Urothelium cell line (cell line): ENCODE measurements at regions not wholly inside any gene's neighbourhood (a gene's known extent, or its start where the extent isn't known, plus 50 kb on each side); places are given as distances from the start of the nearest gene placed in this dataset.
"Not testable (repeated sequence)": the region's sequence is repeated elsewhere in the genome, so short reads cannot be mapped to it uniquely, and the experiment has no call there.

Source experiments
- DNase-seq: peaks from one replicate; pipeline ENCODE4 v3.0.0; 2011; ENCODE audit warnings: low spot score, mixed read lengths
- FAIRE-seq: peaks from 2 replicates; lab custom pipeline; 2011; peaks lifted over from hg19 to GRCh38; lab: Jason Lieb, UNC

DNA sequence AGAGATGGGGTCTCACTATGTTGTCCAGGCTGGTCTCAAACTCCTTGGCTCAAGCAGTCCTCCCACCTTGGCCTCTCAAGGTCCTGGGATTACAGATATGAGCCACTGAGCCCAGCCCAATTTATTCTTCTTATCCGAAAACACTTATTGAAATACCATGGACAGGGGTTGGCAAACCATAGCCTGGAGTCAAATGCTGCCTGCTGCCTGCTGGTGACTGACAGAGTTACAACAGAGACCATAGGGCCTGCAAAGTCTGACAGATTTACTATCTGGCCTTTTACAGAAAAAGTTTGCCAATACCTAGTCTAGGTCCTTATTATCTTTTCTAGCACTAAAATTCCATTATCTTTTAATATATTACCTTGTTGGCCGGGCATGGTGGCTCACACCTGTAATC is 87.1 kb upstream of the ZNF281 start:
- DNase-seq (no peak), FAIRE-seq (no peak)

DNA sequence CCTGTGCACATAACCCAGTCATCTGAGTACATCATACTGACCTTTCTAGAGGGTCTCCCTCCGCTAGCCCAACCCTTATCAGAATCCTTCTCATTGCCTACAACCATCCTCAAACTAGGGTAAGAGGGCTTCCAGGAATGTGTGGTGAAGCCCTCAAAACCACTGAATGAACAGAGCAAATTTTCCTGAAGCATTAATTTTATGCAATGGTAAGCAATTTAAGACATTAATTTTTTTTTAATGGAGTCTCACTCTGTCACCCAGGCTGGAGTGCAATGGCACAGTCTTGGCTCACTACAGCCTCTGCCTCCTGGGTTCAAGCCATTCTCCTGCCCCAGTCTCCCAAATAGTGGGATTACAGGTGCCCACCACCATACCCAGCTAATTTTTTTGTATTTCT is 86.1 kb upstream of the ZNF281 start:
- FAIRE-seq (no peak), DNase-seq (no peak)

DNA sequence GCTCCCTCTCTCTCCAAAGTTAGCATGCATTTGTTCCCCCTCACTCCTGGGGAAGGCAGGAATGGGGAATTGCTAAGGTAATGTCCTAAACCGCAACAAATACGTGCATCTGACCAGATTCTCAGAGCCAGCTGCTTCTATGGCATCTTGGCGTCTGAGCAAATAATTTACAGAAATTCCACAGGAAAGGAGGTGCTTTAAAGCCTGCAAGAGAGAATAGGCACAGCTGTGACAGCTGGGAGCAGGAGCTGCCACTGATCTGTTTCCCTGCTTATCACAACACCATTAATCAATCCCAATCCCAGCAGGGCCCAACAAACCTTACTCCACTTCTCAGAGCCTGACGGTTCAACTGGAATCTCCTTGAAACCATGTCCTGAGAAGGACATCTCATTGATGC is 83.5 kb upstream of the ZNF281 start:
- no peak for DNase-seq
- FAIRE-seq = no peak

DNA sequence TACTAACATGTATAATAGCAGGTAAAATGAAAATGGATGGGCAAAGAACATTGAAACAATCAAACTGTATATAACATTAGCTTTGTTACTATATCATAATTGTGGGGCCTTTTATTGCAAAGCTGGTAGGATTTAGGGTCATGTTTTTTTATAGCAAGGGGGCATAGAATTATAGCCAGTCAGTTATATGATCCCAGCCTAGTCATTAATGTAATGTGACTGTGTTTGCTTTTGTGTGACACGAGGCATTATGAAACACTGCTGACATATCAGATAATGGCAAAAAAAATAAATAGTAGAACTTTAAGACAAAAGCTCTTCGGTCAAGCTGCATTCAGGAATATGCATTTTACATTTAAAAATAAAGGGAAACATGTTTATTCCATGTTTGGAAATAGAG is 81.3 kb upstream of the ZNF281 start:
- no peak for DNase-seq
- no peak for FAIRE-seq

DNA sequence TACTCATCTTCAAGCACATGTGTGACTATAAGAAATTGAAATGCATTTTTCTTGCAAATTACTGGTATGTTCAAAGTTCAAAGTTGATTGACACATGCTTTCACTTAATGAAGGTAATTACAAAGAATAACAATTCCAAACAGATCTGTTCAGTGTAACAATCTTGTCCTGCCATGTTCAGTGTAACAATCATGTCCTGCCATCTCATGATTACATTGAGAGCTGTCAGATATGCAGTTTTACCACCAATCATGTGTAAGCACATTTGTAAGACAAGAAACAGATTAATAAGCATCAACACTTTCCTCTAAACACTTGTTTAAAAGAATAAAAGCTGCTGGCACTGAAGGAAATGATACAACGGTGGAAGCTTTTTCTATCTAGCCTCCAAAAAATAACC is 80.3 kb upstream of the ZNF281 start:
- FAIRE-seq (no peak), DNase-seq (no peak)

DNA sequence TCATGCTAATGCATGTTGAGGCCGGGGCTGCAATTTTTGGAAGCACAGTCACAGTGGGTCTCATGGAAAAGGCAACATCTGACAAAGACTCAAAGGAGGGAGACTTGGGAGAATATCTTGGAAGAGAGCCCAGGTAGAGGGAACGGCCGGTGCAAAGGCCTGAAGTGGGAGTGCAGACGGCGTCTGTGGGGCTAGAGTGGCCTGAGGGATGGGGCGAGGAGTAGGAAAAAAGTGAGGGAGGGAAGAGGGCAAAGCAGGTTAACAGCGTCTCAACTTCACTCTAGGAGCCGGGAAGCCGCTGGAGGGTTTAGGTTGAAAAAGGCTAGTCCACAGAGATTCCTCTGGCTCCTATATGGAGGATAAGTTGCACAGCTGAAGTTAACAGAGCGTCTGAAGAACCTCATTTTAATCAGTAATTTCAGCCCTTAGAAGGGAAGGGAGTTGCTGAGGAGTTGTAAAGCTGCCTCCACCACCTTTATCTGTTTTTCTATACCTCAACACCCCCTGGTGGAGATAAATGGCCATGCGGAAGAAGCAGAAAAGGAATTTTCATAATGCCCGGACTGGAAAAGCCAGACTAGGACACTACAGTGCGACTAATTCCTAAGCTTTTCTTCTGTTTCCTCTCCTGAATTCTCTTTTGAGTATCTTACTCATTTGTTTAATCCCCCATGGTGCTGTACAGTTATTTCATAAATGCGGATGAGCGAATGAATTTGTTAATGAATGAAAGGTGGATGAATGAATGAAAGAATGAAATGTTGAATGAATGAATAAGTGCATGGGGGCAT is 78.7 kb upstream of the ZNF281 start:
- FAIRE-seq = no peak
- DNase-seq = peak; percentile 71

DNA sequence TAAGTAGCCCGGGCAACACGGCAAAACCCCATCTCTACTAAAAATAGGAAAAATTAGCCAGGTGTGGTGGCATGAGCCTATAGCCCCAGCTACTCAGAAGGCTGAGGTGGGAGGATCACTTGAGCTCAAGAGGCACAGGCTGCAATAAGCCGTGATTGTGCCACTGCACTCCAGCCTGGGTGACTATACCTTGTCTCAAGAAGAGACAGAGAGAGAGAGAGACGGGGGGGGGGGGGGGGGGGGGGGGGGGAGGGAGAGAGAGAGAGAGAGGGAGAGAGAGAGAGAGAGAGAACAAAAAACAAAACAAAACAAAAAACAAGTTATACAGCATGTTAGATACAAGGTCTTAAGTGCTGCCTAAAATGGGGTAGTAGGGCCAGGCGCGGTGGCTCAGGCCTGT is 77.8 kb upstream of the ZNF281 start:
- DNase-seq = no peak
- FAIRE-seq = no peak

DNA sequence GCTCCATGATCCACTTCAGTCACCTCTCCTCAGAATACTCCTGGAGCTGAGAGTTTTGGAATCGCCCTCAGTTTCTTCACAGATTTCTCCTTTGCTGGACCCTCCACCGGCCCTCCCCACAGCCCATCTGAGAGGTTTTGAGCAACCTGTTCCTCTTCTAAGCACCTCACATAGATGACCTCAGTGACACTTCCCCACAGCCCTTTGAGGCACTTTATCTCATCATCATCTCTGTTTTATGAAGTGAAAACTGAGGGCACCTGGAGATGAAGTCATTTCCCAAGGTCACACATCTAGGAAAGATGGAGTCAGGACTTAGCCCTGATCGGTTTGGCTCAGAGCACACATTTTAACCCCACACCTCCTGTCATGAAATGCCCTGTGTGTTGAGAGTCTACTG is 76.8 kb upstream of the ZNF281 start:
- FAIRE-seq = no peak
- no peak for DNase-seq

DNA sequence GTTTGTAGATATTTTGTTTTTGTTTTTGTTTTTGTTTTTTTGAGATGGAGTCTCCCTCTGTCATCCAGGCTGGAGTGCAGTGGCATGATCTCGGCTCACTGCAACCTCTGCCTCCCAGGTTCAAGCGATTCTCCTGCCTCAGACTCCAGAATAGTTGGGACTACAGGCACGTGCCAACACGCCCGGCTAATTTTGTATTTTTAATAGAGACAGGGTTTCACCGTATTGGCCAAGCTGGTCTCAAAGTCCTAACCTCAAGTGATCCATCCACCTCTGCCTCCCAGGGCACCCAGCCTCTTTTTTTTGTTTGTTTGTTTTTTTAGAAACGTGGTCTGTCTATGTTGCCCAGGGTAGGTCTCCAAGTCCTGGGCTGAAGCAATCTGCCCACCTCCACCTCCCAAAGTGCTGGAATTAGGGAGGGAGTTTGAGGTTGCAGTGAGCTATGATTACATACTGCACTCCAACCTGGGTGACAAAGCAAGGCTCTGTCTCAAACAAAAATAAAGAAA is 74.7 kb upstream of the ZNF281 start:
- FAIRE-seq = not testable (repeated sequence)

DNA sequence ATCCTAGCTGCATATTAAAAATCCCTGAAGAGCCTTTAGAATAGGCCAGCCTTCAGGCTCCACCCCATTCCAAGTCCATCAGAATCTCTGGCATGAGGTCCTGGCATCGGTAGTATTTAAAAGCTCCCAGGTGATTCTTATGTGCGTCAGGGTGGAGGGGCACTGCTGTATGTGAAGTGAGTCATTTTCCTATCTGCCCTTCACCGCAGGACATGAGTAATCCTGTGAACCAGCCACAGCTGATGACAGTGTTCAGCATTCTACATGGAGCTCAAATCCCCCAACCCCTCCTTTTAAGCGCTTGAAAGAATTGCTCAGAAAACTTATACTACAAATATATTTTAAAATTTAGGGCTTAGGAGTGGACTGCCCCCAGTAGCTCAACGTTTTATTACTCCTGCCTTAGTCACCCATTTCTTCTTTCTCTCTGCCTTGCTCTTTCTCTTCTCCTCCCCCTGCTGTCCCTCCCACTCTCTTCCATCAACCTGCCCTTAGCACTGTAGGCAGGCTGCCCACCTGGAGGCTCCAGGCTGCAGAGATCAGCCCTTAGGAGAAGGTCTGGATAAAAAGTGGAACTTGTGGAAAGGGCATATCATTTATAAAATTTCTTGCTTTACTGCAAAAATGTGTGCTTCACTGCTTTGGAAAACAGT is 73.8 kb upstream of the ZNF281 start:
- peak; percentile 94 for DNase-seq
- no peak for FAIRE-seq

More for the DNA sequence above, 74.7 kb upstream of the ZNF281 start:
- DNase-seq = not testable (repeated sequence)

DNA sequence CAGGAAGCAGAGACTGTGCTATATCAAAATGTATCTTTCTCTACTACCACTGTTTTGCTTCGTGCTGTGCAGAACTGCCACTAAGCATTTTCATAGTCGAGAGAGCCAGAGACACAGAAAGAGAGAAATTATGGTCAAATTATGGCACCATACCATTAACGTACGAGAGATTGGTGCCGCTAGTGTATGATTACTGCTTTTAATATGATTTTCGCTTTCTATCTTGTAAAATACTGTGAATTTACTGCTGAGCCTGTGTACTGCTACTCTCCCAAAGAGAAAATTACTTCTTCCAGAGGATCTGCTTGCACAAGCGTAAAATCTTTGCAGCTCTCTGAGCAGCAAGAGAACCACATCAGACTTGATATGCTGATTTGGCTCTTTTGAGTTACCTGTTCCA is 71.1 kb upstream of the ZNF281 start:
- no peak for FAIRE-seq
- no peak for DNase-seq

DNA sequence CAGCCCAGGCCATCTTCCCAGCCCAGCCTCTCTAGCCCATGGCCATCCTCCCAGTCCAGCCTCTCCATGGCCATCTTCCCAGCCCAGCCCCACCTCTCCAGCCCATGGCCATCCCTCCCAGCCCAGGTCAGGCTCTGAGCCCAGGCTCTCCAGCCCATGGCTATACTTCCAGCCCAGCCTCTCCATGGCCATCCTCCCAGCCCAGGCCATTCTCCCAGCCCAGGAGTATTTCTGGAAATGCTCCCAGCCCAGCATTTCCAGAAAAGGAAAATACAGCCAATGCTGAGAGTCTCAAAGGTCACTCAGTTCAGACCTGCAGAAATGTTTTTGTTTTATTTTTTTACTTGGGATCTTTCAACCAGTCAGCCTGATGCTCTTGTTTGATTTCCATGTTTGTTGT is 70.0 kb upstream of the ZNF281 start:
- no peak for FAIRE-seq
- no peak for DNase-seq

DNA sequence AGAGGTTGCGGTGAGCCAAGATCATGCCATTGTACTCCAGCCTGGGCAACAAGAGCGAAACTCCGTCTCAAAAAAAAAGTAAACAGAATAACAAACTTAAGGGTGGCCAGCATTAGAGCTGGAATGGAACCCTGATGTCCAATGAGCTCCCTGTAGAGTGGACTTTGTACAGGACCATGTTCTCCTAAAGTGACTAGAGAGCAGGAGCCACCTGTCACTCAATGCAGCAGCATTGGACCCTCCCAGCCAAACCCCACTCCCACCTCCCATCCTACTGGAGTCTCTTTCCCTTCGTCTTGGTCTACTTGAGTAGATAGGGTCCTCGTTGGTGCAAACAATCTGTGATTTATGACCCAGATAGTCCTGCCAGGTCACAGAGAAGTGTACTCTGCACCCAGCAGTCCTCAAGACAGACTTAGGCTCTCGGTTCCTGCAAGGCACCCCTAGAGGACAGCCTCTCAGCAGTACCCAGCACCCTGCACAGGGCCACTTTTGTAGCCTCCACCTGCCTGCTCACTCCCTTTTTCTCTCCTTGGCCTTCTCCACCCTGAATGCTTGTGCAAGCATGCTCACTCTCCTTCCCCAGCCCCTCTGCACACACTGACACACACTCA is 69.2 kb upstream of the ZNF281 start:
- FAIRE-seq (no peak), DNase-seq (no peak)

DNA sequence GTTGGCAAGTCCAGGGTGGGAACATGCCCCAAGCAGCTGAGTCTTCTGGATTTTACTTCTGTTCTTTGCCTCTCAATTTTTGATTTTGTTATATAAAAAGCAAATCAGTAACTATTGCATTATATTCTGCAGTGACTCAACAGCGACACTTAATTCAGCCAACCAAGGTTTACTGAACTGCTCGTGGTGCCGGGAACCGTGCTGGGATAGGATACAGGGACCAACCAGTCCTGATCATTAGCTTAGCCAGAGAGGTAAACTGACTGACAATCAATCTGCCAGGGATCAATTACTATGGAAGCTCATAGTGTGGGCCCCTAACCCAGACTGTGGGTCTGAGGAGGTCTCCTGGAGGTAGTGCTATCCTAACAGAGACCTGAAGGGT is 68.4 kb upstream of the ZNF281 start:
- no peak for FAIRE-seq
- no peak for DNase-seq

DNA sequence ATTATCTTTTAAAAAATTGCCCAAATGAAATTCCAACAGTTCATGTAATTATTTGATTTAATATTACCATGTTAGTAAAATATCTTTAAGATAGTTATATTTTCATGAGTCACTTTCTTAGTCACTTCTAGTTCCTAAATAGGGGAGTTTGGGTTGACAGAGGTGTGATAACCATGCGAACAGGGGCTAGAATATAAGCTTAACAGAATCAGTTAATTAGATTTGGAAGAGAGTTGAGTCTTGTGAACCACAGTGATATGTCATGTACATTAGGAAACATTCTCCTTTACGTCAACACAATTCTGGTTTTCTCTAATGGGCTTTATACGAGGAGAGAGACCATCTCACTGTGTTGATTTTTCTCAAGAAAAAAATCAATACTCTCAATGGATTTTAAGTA is 64.8 kb upstream of the ZNF281 start:
- FAIRE-seq (no peak), DNase-seq (no peak)

DNA sequence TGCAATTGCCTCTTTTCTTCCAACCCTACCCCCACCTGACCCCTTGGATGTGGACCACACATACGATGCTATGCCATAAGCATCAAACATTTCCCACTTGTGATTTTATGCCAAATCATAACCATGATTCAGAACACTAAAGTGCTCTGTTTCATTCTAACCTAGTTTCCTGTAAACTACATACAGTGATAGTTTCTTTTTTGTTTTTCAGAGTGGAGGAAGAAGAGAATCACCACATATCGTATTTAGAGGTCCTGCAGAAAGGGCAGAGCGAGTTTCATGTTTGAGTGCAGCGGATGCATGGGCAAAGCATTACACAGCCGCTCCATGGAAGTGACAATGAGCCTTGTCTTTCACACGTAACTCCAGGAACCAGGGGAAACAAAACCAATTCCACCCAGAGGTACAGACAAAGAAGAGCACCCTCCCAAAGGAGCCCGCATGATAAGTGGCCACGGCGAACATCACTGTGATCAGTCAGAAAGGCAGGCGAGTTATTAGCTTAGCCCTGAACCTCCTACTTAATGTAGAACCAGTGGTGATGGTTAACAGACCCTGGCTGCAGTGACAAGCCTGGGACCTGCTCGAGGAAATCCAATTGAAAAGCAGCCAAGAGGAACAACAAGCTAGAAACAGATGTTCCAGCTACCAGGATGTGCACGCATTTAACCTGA is 64.0 kb upstream of the ZNF281 start:
- FAIRE-seq (no peak), DNase-seq (no peak)

DNA sequence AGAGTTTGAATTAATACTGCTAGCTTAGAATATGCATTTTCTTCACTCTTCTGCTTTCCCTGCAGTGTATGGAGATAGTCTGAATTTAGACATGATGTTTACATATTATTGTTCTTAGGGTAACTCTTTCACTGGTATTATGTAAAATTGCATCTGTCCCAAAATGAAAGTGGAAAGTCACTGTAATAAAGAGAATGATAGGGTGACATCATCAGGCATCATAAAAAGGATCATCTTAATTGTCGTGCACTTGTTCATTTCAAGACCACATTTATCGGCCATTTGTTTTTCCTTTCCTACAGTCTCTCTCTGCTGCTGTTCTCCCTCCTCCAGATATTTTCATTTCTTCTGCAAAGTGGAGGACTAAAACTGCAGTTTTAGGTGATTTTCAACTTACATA is 61.9 kb upstream of the ZNF281 start:
- DNase-seq (no peak), FAIRE-seq (no peak)

DNA sequence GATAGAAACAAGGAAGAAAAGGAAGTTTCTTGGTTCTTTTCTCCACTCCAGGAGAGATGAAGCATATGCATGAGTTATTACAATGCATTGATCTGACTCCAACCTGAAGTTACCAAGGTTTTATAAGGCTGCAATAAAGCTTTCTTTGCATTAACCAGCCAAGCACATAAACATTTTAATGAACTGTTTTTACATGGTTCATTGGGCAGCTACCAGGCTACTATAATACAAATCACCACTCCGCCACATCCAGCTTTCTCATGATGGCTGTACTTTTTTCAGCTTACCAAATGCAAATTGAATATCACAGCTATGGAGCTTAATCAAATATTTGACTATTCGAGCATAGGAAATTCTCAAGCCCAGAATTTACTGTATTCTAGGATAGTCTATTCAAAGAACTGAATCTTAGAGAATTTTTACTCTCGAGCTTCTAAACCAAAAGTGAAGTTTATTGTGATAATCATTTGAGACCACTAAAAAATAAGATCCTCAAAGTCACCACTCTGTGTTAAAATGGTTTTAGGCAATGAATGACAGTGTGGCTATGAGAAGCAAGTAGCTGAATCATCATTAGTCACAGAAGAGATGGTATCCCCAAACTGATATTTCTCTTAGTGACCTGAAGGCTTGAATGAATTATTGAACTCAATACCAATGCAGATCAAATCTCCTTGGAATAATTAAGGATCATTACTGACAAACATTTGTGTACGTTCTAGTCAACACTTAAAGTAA is 58.6 kb upstream of the ZNF281 start:
- DNase-seq = no peak
- FAIRE-seq = no peak

DNA sequence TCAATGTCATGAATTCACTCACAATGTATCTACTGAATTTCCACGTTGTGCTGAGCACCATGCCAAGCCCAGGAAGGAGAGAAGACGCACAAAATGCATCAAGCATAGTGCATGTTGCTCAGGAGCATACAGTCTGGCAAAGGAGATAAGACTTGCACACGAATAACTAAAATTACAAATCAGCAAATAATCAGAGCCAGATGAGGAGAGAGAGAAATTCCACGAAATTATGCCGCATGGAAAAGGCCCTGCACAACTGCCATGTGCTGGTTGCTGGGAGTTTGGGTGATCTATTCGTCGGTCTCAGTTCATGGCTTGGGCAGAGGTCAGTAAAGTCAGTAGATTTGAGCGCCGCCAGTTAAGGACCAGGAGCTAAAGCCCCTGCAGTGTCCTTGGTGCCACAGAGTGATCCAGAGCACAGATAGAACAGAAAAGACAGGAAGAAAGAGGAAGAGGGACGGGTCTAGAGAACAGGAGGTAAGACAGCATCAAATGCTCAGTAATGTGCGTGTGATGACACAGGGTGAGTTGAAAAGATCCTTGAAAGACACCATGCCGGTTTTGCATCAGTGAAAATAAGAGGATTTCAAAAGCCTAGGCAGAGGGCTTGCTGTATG is 55.1 kb upstream of the ZNF281 start:
- no peak for DNase-seq
- FAIRE-seq = no peak
